SU-DHL-6 (cell line): ENCODE measurements at regions not wholly inside any gene's neighbourhood (a gene's known extent, or its start where the extent isn't known, plus 50 kb on each side); places are given as distances from the start of the nearest gene placed in this dataset.
A peak's percentile ranks its signal among the peaks of the same experiment; 100 is the strongest.
"Not testable (repeated sequence)": the region's sequence is repeated elsewhere in the genome, so short reads cannot be mapped to it uniquely, and the experiment has no call there.

ENCODE experiments used
- H2AFZ ChIP-seq: fragments of 200-600 bp; sonication (generic); 2 replicates; pipeline ENCODE4 v1.6.1; 2014; ENCODE audit warnings: low read depth, mild to moderate bottlenecking, moderate library complexity, mixed read lengths, antibody characterized with exemption, low read length; ENCODE audit not compliant: severe bottlenecking
- H3F3A ChIP-seq: fragments of 200-600 bp; shearing (Covaris generic); 2 replicates; pipeline ENCODE4 v1.6.0; 2016; ENCODE audit warnings: antibody characterized with exemption, mild to moderate bottlenecking; ENCODE audit not compliant: insufficient read depth
- H3K27ac ChIP-seq: fragments of 200-600 bp; sonication (generic); 2 replicates; pipeline ENCODE4 v1.5.1; 2016; ENCODE audit warnings: low read depth, mild to moderate bottlenecking, low read length, moderate library complexity, mixed read lengths
- H3K27me3 ChIP-seq: fragments of 200-600 bp; sonication (generic), shearing (Covaris generic); 2 replicates; pipeline ENCODE4 v1.6.0; 2014; ENCODE audit warnings: mild to moderate bottlenecking, low read length
- H3K36me3 ChIP-seq: fragments of 200-600 bp; sonication (generic); 2 replicates; pipeline ENCODE4 v1.6.1; 2014; ENCODE audit warnings: mild to moderate bottlenecking, low read length, mixed read lengths
- H3K4me2 ChIP-seq: fragments of 300-600, 200-600 bp; shearing (Covaris generic), sonication (generic); 2 replicates; pipeline ENCODE4 v1.6.0; 2014; ENCODE audit warnings: low read length, low read depth, mild to moderate bottlenecking; ENCODE audit not compliant: poor library complexity, severe bottlenecking
- H3K4me3 ChIP-seq: fragments of 200-600 bp; sonication (generic); 2 replicates; pipeline ENCODE4 v1.5.1; 2014; ENCODE audit warnings: antibody characterized with exemption, low read length, mild to moderate bottlenecking, mixed read lengths; ENCODE audit not compliant: insufficient read depth, poor library complexity, severe bottlenecking
- H3K79me2 ChIP-seq: fragments of 200-600 bp; sonication (generic); 2 replicates; pipeline ENCODE4 v1.6.1; 2014; ENCODE audit warnings: mild to moderate bottlenecking, low read length, moderate library complexity; ENCODE audit not compliant: insufficient read depth
- H3K9ac ChIP-seq: fragments of 200-600 bp; sonication (generic); 2 replicates; pipeline ENCODE4 v1.7.0; 2014; ENCODE audit warnings: mild to moderate bottlenecking, low read length
- H3K9me2 ChIP-seq: fragments of 200-600 bp; sonication (generic); replicated peaks from 2 replicates; pipeline ENCODE4 v1.6.1; 2014; ENCODE audit warnings: low read length; ENCODE audit not compliant: insufficient read depth
- H3K9me3 ChIP-seq: fragments of 200-600 bp; sonication (generic); 2 replicates; pipeline ENCODE4 v1.6.1; 2014; ENCODE audit warnings: low read length, mixed read lengths; ENCODE audit not compliant: insufficient read depth
- H4K20me1 ChIP-seq: fragments of 200-600 bp; sonication (generic); 2 replicates; pipeline ENCODE4 v1.6.1; 2014; ENCODE audit warnings: low read depth, mild to moderate bottlenecking, antibody characterized with exemption, low read length, moderate library complexity, mixed read lengths
- CTCF ChIP-seq: fragments of 200-600 bp; sonication (generic); IDR thresholded peaks from one replicate; pipeline ENCODE4 v1.5.1; 2017; ENCODE audit warnings: antibody characterized with exemption, mild to moderate bottlenecking, low read length, moderate library complexity; ENCODE audit not compliant: insufficient read depth, poor library complexity, severe bottlenecking
- EZH2phosphoT487 ChIP-seq: fragments of 200-600 bp; sonication (generic), shearing (Covaris generic); conservative IDR thresholded peaks from 2 replicates; pipeline ENCODE4 v1.6.1; 2018; ENCODE audit warnings: mild to moderate bottlenecking, antibody characterized with exemption, low read length, moderate library complexity, mixed read lengths

- Histone ChIP-seq H3K4me2 (no peak overlapping the region), H3K9ac (no peak overlapping the region), H3K27ac (no peak overlapping the region), H3F3A (no peaks in the 10 kb centered on the region), H3K9me3 (peaks cover 1% of the 10 kb centered on the region; the same call in 1 of the 2 replicates), H4K20me1 (no peaks in the 10 kb centered on the region), H3K4me3 (no peak overlapping the region), H3K27me3 (no peaks in the 10 kb centered on the region), H3K79me2 (no peaks in the 10 kb centered on the region), H3K9me2 (no peaks in the 10 kb centered on the region), H2AFZ (peak overlapping the region; percentile 70), H3K36me3 (no peaks in the 10 kb centered on the region)
- TF ChIP-seq EZH2phosphoT487 (no peak), CTCF (no peak)
These were observed 1062.5 kb downstream of the CDH9 start for GRCh38 chr5:25975885-25976284.

GRCh38 chr5:25974451-25974850 lies 1063.9 kb downstream of the CDH9 start:
- Histone ChIP-seq H4K20me1 (no peaks in the 10 kb centered on the region), H3K27ac (no peak overlapping the region), H3K4me3 (no peak overlapping the region), H3K9ac (no peak overlapping the region), H3K9me3 (no peaks in the 10 kb centered on the region; the same call in 1 of the 2 replicates), H3F3A (no peaks in the 10 kb centered on the region), H3K79me2 (no peaks in the 10 kb centered on the region), H3K36me3 (no peaks in the 10 kb centered on the region), H3K9me2 (no peaks in the 10 kb centered on the region), H3K27me3 (no peaks in the 10 kb centered on the region), H2AFZ (peak overlapping the region; percentile 86), H3K4me2 (no peak overlapping the region)
- TF ChIP-seq EZH2phosphoT487 (no peak), CTCF (no peak)

GRCh38 chr5:25970906-25971489 lies 1067.4 kb downstream of the CDH9 start:
- no peak overlapping the region for H3K9ac ChIP-seq
- no peaks in the 10 kb centered on the region for H3K79me2 ChIP-seq
- peak overlapping the region; percentile 10 for H2AFZ ChIP-seq
- no peaks in the 10 kb centered on the region for H3K36me3 ChIP-seq
- no peak overlapping the region for H3K4me3 ChIP-seq
- no peaks in the 10 kb centered on the region for H3K27me3 ChIP-seq
- no peak overlapping the region for H3K27ac ChIP-seq
- H4K20me1 ChIP-seq = no peaks in the 10 kb centered on the region
- TF ChIP-seq EZH2phosphoT487 = no peak
- no peak for TF ChIP-seq CTCF
- H3K9me3 ChIP-seq = 0 out of 2 replicates have a peak, but pooled peaks cover 6% of the 10 kb centered on the region
- no peak overlapping the region for H3K4me2 ChIP-seq
- H3F3A ChIP-seq = no peaks in the 10 kb centered on the region; the same call in 1 of the 2 replicates
- no peaks in the 10 kb centered on the region for H3K9me2 ChIP-seq

- H3K27me3 ChIP-seq, H3K9ac ChIP-seq, H4K20me1 ChIP-seq, H3K27ac ChIP-seq, H3K9me2 ChIP-seq, H3K4me3 ChIP-seq, H3F3A ChIP-seq, H3K36me3 ChIP-seq, H2AFZ ChIP-seq, H3K79me2 ChIP-seq, H3K4me2 ChIP-seq: not testable (repeated sequence)
- H3K9me3 ChIP-seq = peaks cover 12% of the 10 kb centered on the region; the same call in 1 of the 2 replicates
These were observed 1069.3 kb downstream of the CDH9 start for GRCh38 chr5:25969042-25969441.
